T-helper 2 cell (primary cell): ENCODE measurements at regions not wholly inside any gene's neighbourhood (a gene's known extent, or its start where the extent isn't known, plus 50 kb on each side); places are given as distances from the start of the nearest gene placed in this dataset.
A peak's percentile ranks its signal among the peaks of the same experiment; 100 is the strongest.

Experiments
- DNase-seq, 5 experiments: peaks; one replicate each; pipeline versions ENCODE4 v3.0.0 to v3.0.0-alpha.2; 2012 to 2022

DNA sequence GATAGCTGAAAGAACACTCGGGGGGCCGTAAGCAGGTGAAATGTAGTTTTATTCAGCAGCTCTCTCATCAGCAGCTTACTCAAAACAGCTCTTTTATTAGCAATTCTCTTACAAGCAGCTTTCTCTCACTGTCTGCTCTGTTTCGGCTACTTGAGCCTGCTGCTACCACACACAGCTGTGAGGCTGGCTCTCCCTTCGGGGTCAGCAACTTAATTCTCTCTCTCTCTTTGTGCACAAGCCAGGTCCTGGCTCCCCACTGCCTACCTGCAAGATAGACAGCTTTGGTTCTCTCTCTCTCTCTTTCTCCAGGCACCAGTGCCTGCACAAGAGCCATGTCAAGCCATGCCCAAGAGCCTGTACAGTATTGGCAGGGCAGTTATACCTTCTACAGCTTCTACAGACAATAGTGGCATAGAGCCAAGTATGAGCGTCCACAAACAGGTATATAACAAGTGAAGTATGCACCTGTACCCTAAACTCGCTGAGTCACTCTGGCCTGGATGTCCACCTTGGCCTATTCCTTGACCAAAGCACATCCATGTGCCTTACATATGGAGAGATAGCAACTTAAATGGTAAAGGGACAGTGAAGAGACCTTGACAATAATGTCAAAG, 110.8 kb downstream of the MTNR1B start:
- DNase-seq, result no peak

DNA sequence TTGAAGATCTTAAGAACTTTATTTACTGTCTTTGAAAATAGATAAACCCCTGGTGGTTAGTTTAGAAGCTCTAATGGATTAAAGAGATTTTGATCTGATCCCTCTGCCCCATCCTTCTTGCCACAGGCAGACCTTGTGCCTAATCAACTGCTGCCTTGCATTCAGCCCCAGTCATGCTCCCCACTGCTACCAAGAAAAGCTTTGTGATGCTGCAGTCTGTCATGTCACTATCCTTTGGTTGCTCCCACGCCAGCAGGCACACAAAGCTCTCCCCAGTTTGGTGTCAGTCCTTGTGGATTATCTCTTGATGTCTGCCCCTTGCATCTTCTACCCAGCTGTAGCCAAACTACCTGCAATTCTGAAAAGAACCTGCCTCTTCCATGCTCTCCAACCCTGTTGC, 112.2 kb downstream of the MTNR1B start:
- DNase-seq, result no peak

DNA sequence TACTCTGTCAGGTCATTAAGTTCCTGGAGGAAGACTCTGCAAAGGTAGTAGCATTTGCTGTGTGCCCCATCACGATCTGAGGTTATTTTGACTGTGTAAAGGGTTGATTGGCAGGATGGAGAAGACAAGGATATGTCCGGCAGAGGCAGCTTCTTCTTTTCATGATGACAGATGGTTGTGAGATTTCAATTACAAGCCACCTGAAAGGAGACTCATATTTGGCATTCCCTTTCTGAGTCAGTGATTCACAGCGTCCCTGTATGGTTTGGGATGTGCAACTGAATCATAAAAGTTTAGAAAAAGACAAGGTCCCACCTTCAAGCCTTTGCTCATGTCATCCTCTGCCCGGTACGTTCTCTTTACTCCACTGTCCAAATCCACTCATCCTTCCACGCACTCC, 113.4 kb downstream of the MTNR1B start:
- no peak for DNase-seq

DNA sequence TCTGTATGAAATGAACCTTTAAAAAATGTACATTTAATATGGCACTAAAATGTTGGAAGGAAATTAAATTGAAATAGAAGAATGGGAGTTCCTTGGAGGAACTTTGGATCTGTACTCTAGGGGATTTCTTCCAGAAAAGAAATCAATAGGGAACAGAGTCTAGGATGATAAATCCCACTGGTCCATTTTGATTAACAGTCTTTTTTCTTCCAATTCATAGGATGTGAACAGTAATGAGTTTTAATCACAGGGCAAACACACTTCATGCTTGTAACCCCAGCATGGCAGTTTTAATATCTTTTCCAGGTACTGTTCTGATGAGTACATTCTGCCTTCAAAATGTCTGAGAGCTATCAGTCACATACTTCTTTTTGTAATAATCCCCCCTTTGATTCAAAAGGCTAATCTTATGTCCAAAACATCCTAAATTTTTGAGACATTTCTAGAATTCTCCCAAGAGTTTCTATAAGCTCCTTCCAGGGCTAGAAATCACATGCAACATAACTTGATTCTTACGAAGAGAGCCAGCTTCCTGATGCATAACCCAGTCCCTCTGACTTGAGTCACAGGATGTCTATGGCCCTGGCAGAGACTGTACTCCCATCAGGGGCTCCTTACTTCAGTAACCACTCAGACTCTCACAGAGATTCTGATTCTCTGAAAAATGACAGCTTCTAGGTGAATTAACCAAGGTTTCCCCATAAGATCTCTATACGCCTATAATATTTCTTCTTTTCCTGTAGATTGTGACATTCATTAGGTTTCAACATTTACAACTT, 112.9 kb downstream of the SLC36A4 start:
- DNase-seq, result no peak

DNA sequence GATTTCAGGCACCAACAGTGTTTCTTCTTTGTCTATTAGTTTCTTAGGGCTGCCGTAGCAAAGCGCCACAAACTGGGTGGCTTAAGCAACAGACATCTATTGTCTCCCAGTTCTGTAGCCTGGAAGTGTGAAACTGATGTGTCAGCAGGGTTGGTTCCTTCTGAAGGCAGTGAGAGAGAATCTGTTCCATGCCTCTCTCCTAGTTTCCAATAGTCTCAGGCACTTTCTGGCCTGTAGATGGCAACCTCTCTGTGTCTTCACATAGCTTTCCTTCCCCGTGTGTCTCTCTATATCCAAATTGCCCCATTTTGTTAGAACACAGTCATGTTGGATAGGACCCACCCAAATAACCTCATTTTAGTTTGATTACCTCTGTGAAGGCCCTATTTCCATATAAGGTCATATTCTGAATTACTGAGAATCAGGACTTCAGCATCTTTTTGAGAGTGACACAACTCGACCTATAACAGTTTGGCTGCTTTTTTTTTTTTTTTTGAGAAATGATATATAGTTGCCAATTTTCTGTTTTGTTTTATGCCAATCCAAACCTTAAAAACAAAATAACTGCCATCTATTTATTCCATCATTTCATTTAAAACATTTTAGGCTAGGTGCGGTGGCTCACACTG, 108.2 kb downstream of the SLC36A4 start:
- peak in 1 of 5 experiments; percentile 37 for DNase-seq
